ENCODE measurements at regions not wholly inside any gene's neighbourhood (a gene's known extent, or its start where the extent isn't known, plus 50 kb on each side); places are given as distances from the start of the nearest gene placed in this dataset.
"Not testable (repeated sequence)": the region's sequence is repeated elsewhere in the genome, so short reads cannot be mapped to it uniquely, and the experiment has no call there.

DNA sequence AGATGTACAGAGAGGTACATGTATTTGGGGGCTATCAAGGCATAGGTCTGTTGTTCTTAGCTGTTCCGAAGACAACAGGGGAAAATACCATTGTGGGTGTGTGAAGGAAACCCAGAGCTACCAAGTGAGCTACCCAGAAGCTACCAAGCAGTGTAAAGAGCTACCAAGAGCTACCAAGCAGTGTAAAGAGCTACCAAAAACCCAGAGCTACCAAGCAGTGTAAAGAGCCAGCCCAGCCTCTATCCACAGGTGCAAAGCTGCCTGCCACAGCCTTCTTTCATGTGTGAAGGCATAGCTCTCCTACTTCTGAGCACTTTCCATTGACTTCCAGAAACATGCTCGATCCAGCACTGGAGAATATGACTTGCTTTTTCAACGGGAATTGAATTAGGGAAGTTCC is 145.7 kb downstream of the AKAP11 start:
- Histone ChIP-seq H3K4me3 (no peak overlapping the region), H3K4me1 (no peaks in the 10 kb centered on the region), H3K9me3 (no peaks in the 10 kb centered on the region), H3K9ac (no peak overlapping the region), H4K20me1 (no peaks in the 10 kb centered on the region), H3K27ac (no peak overlapping the region), H3K27me3 (no peaks in the 10 kb centered on the region), H3K4me2 (no peak overlapping the region), H3K36me3 (no peaks in the 10 kb centered on the region)
- TF ChIP-seq Cebpa-rat (IDR thresholded peaks at IDR 0.05): no peak

DNA sequence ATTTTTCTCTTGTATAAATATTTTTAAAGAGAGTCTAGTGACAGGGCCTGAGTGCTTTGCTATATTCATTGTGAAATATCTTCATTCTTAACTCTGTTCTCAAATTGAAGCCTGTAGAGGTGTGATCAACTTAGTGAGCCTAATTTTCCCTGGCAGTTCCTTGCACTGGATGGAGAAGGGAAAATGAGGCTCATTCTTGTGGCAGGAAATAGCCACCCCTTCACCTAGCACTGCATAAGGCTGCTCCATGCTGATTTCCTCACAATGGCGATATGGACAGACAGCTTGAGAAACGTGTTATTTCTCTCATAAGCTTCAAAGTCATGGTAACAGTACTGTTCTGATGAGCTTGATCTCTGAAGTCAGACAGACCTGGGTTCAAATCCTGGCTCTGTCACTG is 146.2 kb downstream of the AKAP11 start:
- Histone ChIP-seq H3K4me1 (no peaks in the 10 kb centered on the region), H3K9ac (no peak overlapping the region), H3K9me3 (no peaks in the 10 kb centered on the region), H3K4me3 (no peak overlapping the region), H3K4me2 (no peak overlapping the region), H3K27me3 (no peaks in the 10 kb centered on the region), H3K36me3 (no peaks in the 10 kb centered on the region), H4K20me1 (no peaks in the 10 kb centered on the region), H3K27ac (no peak overlapping the region)
- TF ChIP-seq Cebpa-rat (IDR thresholded peaks at IDR 0.05): no peak

DNA sequence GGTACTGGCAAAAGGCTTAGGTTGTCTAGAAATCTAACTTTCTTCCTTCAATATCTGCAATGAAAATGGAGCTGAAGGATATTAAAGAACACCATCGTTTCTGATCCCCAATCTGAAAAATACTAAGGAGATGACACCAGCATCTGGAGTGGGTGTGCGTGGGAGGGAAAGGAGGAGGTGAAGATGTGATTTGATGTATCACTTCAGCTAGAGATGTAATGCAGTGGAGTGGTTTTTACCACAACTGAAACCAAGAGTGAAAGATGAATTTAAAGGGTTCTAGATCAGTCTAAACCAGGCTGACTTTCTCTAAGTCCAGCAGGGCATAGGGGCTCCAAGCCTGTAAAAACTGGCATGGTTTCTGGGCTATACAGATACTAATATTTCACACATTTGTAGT is 148.4 kb downstream of the AKAP11 start:
- no peak overlapping the region for H3K4me2 ChIP-seq
- H4K20me1 ChIP-seq: no peaks in the 10 kb centered on the region
- peaks cover 11% of the 10 kb centered on the region for H3K9me3 ChIP-seq
- no peak overlapping the region for H3K27ac ChIP-seq
- no peak overlapping the region for H3K9ac ChIP-seq
- H3K36me3 ChIP-seq: no peaks in the 10 kb centered on the region
- no peaks in the 10 kb centered on the region for H3K4me1 ChIP-seq
- no peak for TF ChIP-seq Cebpa-rat (IDR thresholded peaks at IDR 0.05)
- no peak overlapping the region for H3K4me3 ChIP-seq
- no peaks in the 10 kb centered on the region for H3K27me3 ChIP-seq

GRCh38 chr13:42422681-42423080 is 150.7 kb downstream of the AKAP11 start:
- H3K9me3 ChIP-seq: peaks cover 11% of the 10 kb centered on the region
- H3K27ac ChIP-seq: no peak overlapping the region
- H3K4me1 ChIP-seq: no peaks in the 10 kb centered on the region
- TF ChIP-seq Cebpa-rat (IDR thresholded peaks at IDR 0.05): no peak
- H3K9ac ChIP-seq: no peak overlapping the region
- H4K20me1 ChIP-seq: no peaks in the 10 kb centered on the region
- H3K36me3 ChIP-seq: no peaks in the 10 kb centered on the region
- no peaks in the 10 kb centered on the region for H3K27me3 ChIP-seq
- H3K4me2 ChIP-seq: no peak overlapping the region
- H3K4me3 ChIP-seq: no peak overlapping the region

- Histone ChIP-seq H3K4me2 (no peak overlapping the region), H3K27me3 (no peaks in the 10 kb centered on the region), H4K20me1 (no peaks in the 10 kb centered on the region), H3K9me3 (peaks cover 11% of the 10 kb centered on the region), H3K4me3 (no peak overlapping the region), H3K27ac (no peak overlapping the region), H3K9ac (no peak overlapping the region), H3K36me3 (no peaks in the 10 kb centered on the region), H3K4me1 (no peaks in the 10 kb centered on the region)
- TF ChIP-seq Cebpa-rat (IDR thresholded peaks at IDR 0.05): no peak
Observed at GRCh38 chr13:42424182-42424581, 149.8 kb upstream of the TNFSF11 start.

DNA sequence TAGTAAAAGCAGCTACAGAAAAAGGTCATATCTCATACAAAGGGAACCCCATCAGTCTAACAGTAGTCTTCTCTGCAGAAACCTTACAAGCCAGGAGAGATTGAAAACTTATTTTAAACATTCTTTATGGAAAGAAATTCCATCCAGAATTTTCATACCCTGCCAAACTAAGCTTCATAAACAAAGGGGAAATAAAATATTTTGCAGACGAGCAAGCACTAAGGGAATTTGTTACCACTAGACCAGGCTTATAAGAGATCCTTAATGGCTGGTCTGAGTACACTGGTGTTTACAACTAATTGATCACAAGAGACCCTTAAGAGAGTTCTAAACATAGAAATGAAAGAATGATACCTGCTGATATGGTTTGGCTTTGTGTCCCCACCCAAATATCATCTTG is 128.6 kb upstream of the TNFSF11 start:
- no peaks in the 10 kb centered on the region for H3K36me3 ChIP-seq
- peaks cover 45% of the 10 kb centered on the region for H3K9me3 ChIP-seq

GRCh38 chr13:42446597-42446996 is 127.4 kb upstream of the TNFSF11 start:
- not testable (repeated sequence) for H4K20me1 ChIP-seq, H3K4me1 ChIP-seq, H3K27me3 ChIP-seq, H3K9ac ChIP-seq, H3K4me3 ChIP-seq, H3K4me2 ChIP-seq, H3K27ac ChIP-seq, H3K36me3 ChIP-seq
- peaks cover 45% of the 10 kb centered on the region for H3K9me3 ChIP-seq

More for the DNA sequence above, 128.6 kb upstream of the TNFSF11 start:
- Histone ChIP-seq H3K9ac (no peak overlapping the region), H3K27ac (no peak overlapping the region), H3K4me3 (no peak overlapping the region), H4K20me1 (no peaks in the 10 kb centered on the region), H3K4me1 (no peaks in the 10 kb centered on the region), H3K4me2 (no peak overlapping the region), H3K27me3 (no peaks in the 10 kb centered on the region)
- no peak for TF ChIP-seq Cebpa-rat (IDR thresholded peaks at IDR 0.05)

DNA sequence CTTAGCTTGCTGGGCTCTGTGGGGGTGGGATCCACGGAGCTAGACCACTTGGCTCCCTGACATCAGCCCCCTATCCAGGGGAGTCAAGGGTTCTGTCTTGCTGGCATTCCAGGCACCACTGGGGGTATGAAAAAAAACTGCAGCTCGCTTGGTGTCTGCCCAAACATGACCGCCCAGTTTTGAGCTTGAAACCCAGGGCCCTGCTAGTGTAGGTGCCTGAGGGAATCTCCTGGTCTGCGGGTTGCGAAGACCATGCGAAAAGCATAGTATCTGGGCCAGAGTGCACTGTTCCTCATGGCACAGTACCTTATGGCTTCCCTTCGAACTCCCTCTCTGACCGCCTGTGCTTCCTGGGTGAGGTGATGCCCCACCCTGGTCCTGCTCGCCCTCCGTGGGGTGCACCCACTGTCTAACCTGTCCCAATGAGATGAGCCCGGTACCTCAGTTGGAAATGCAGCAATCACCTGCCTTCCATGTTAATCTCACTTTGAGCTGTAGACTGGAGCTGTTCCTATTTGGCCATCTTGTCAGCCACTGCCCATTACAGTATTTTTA is 120.8 kb upstream of the TNFSF11 start:
- no peak for TF ChIP-seq Cebpa-rat (IDR thresholded peaks at IDR 0.05)
- Histone ChIP-seq H3K4me3 (no peak overlapping the region), H3K36me3 (no peaks in the 10 kb centered on the region), H3K27me3 (no peaks in the 10 kb centered on the region), H3K9ac (no peak overlapping the region), H3K27ac (peak overlapping the region; percentile 30; the same call in 1 of the 2 replicates), H4K20me1 (no peaks in the 10 kb centered on the region), H3K4me2 (peak overlapping the region; percentile 51), H3K4me1 (peaks cover 17% of the 10 kb centered on the region), H3K9me3 (no peaks in the 10 kb centered on the region)

- peaks cover 17% of the 10 kb centered on the region for H3K4me1 ChIP-seq
- H3K9me3 ChIP-seq: no peaks in the 10 kb centered on the region
- H3K27ac ChIP-seq: no peak overlapping the region
- no peaks in the 10 kb centered on the region for H3K36me3 ChIP-seq
- no peak overlapping the region for H3K9ac ChIP-seq
- no peak for TF ChIP-seq Cebpa-rat (IDR thresholded peaks at IDR 0.05)
- no peaks in the 10 kb centered on the region for H4K20me1 ChIP-seq
- H3K4me2 ChIP-seq: no peak overlapping the region
- H3K4me3 ChIP-seq: no peak overlapping the region
- no peaks in the 10 kb centered on the region for H3K27me3 ChIP-seq
Observed at GRCh38 chr13:42454749-42455148, 119.2 kb upstream of the TNFSF11 start.

DNA sequence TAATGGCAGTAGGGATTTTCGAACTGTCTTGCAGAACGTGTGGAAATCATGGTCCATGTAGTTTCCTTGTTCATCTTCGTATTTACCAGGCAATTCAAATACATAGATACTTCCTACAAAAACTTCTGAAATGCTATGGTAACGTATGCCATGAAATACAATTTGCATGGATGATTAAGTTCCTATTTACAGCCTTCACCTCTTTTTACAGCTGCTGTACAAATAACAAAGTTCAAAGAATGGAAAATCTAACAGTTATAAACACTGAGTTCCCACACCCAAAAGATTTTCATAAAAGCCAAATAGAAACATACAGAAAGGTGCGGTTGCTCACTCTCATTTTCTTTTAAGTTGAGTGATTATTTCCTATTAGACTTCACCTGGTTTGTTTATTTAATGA is 115.8 kb upstream of the TNFSF11 start:
- Histone ChIP-seq H4K20me1 (no peaks in the 10 kb centered on the region), H3K27me3 (no peaks in the 10 kb centered on the region), H3K9me3 (peaks cover 28% of the 10 kb centered on the region), H3K4me3 (no peak overlapping the region), H3K4me2 (no peak overlapping the region), H3K4me1 (peaks cover 13% of the 10 kb centered on the region), H3K27ac (no peak overlapping the region), H3K36me3 (no peaks in the 10 kb centered on the region), H3K9ac (no peak overlapping the region)
- TF ChIP-seq Cebpa-rat (IDR thresholded peaks at IDR 0.05): no peak

DNA sequence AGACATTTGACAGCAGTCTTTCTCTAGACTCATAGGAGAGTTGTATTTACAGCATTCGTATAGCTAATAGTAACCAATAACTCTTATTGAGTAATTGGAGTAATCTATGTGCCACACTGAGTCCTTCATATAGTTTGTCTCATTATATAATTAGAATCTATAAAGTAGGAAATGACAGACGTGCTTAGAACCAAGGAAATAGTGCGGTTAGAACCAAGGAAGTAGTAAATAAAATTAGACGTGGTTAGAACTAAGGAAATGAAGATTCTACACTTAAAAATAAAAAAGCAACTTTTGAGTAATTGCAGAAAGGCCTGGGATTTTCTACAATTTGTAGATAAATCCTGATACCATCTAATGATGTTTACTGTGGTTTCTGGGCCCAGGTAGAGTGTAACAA is 107.8 kb upstream of the TNFSF11 start:
- H3K27me3 ChIP-seq: no peaks in the 10 kb centered on the region
- no peaks in the 10 kb centered on the region for H3K36me3 ChIP-seq
- peak overlapping the region; percentile 63 for H3K9ac ChIP-seq
- no peaks in the 10 kb centered on the region for H4K20me1 ChIP-seq
- no peak for TF ChIP-seq Cebpa-rat (IDR thresholded peaks at IDR 0.05)
- peak overlapping the region; percentile 45; the same call in 1 of the 2 replicates for H3K4me3 ChIP-seq
- peak overlapping the region; percentile 81 for H3K27ac ChIP-seq
- peaks cover 28% of the 10 kb centered on the region for H3K4me1 ChIP-seq
- peaks cover 49% of the 10 kb centered on the region for H3K9me3 ChIP-seq
- H3K4me2 ChIP-seq: peak overlapping the region; percentile 81

Measured in BLaER1 (cell line).